Endothelial cell of umbilical vein (primary cell): ENCODE measurements at regions not wholly inside any gene's neighbourhood (a gene's known extent, or its start where the extent isn't known, plus 50 kb on each side); places are given as distances from the start of the nearest gene placed in this dataset.

Experiments used
- BruUV-seq: library from RNA; stranded (reverse); fragments of 400-500 nt; replicated peaks from 2 replicates; lab custom pipeline; 2021; lab: Mats Ljungman, UMichigan
- CTCF ChIA-PET: fragments of 300-600, 350-600 bp; sonication (Branson Sonifier 250); formaldehyde crosslinking; loops from one replicate; lab custom pipeline; 2021; ENCODE audit warnings: antibody characterized with exemption, inconsistent platforms; lab: Charles Lee
- POLR2A ChIA-PET: fragments of 300-600, 350-600 bp; sonication (Branson Sonifier 250); formaldehyde crosslinking; loops from one replicate; lab custom pipeline; 2021; ENCODE audit warnings: antibody characterized with exemption, inconsistent platforms; lab: Charles Lee
- DNase-seq: peaks from one replicate; pipeline ENCODE4 v3.0.0-alpha.2; 2011; ENCODE audit warnings: low read depth, low spot score
- FAIRE-seq: peaks from 2 replicates; lab custom pipeline; 2011; peaks lifted over from hg19 to GRCh38; lab: Jason Lieb, UNC
- H2AFZ ChIP-seq: 2 replicates; pipeline ENCODE4 v1.6.0; 2012; ENCODE audit warnings: low read depth, low read length, control low read depth, inconsistent platforms
- H3K27ac ChIP-seq: 2 replicates; pipeline ENCODE4 v1.5.1; 2011; ENCODE audit warnings: low read depth, mild to moderate bottlenecking, control low read depth, low read length, moderate library complexity; ENCODE audit not compliant: insufficient read depth
- H3K27me3 ChIP-seq, 2 experiments: 2 replicates each; pipeline versions ENCODE4 v1.6.0 to v1.6.1; 2011; ENCODE audit warnings: low read length in 2 of 2, mixed read lengths in 1 of 2; ENCODE audit not compliant: control insufficient read depth in 2 of 2, insufficient read depth in 2 of 2
- H3K36me3 ChIP-seq, 2 experiments: 2 replicates in 1 of 2; 3 replicates in 1 of 2; pipeline ENCODE4 v1.5.1; 2011; ENCODE audit warnings: low read length in 2 of 2, mild to moderate bottlenecking in 1 of 2, moderate library complexity in 1 of 2; ENCODE audit not compliant: control insufficient read depth in 2 of 2, insufficient read depth in 2 of 2; ENCODE audit errors: extremely low read depth in 1 of 2
- H3K4me1 ChIP-seq: 3 replicates; pipeline ENCODE4 v1.5.1; 2011; ENCODE audit warnings: mild to moderate bottlenecking, low read length; ENCODE audit not compliant: control insufficient read depth, insufficient read depth; ENCODE audit errors: extremely low read depth
- H3K4me2 ChIP-seq: 2 replicates; pipeline ENCODE4 v1.6.1; 2011; ENCODE audit warnings: low read length, control low read depth, mixed read lengths; ENCODE audit not compliant: insufficient read depth
- H3K4me3 ChIP-seq, 3 experiments: fragments of 200-600 bp in 1 of 3; sonication (generic), shearing (Covaris generic) in 1 of 3; replicated peaks in 1 of 3; 2 replicates each; pipeline ENCODE4 v1.5.1; 2011 to 2016; ENCODE audit warnings: control low read depth in 3 of 3, low read length in 3 of 3, mild to moderate bottlenecking in 2 of 3, inconsistent platforms in 1 of 3, low read depth in 1 of 3, moderate library complexity in 1 of 3; ENCODE audit not compliant: insufficient read depth in 1 of 3
- H3K79me2 ChIP-seq: 2 replicates; pipeline ENCODE4 v1.6.0; 2012; ENCODE audit warnings: low read length, inconsistent platforms; ENCODE audit not compliant: control insufficient read depth, insufficient read depth
- H3K9ac ChIP-seq: replicated peaks from 2 replicates; pipeline ENCODE3; 2011; ENCODE audit warnings: low read length, control low read depth; ENCODE audit not compliant: insufficient read depth; ENCODE audit errors: extremely low read depth
- H3K9me1 ChIP-seq: replicated peaks from 3 replicates; pipeline ENCODE4 v1.6.0; 2011; ENCODE audit warnings: mild to moderate bottlenecking, low read length; ENCODE audit not compliant: control insufficient read depth, insufficient read depth; ENCODE audit errors: extremely low read depth
- H3K9me3 ChIP-seq: replicated peaks from 2 replicates; pipeline ENCODE4 v1.5.1; 2012; ENCODE audit warnings: low read length, inconsistent platforms; ENCODE audit not compliant: control insufficient read depth, insufficient read depth
- H4K20me1 ChIP-seq: replicated peaks from 2 replicates; pipeline ENCODE3; 2011; ENCODE audit warnings: mild to moderate bottlenecking, low read length; ENCODE audit not compliant: control insufficient read depth, insufficient read depth; ENCODE audit errors: extremely low read depth
- EZH2 ChIP-seq: IDR thresholded peaks from 2 replicates; pipeline ENCODE4 v1.6.1; 2012; ENCODE audit warnings: borderline replicate concordance, low read depth, mild to moderate bottlenecking, moderate library complexity, low read length, inconsistent platforms; ENCODE audit not compliant: severe bottlenecking
- FOS ChIP-seq: IDR thresholded peaks from 2 replicates; pipeline ENCODE4 v1.6.1; 2011; ENCODE audit warnings: mild to moderate bottlenecking, low read length, moderate library complexity, borderline replicate concordance; ENCODE audit not compliant: insufficient read depth
- GATA2 ChIP-seq: IDR thresholded peaks from 2 replicates; pipeline ENCODE4 v1.7.0; 2011; ENCODE audit warnings: low read depth, mild to moderate bottlenecking, moderate library complexity, mixed read lengths, low read length; ENCODE audit not compliant: insufficient read length, insufficient read depth
- JUN ChIP-seq: IDR thresholded peaks from 2 replicates; pipeline ENCODE4 v1.6.1; 2011; ENCODE audit warnings: borderline replicate concordance, low read depth; ENCODE audit not compliant: insufficient read length, insufficient read depth
- MYC ChIP-seq: IDR thresholded peaks from one replicate; pipeline ENCODE4 v1.6.1; 2011; ENCODE audit warnings: mild to moderate bottlenecking, low read depth, low read length
- POLR2A ChIP-seq: IDR thresholded peaks from 2 replicates; pipeline ENCODE4 v1.6.1; 2012; ENCODE audit warnings: low read depth, mild to moderate bottlenecking, control low read depth, low read length
- POLR2AphosphoS5 ChIP-seq: IDR thresholded peaks from 2 replicates; pipeline ENCODE4 v1.6.1; 2012; ENCODE audit warnings: low read depth, mild to moderate bottlenecking, control low read depth, low read length, moderate library complexity; ENCODE audit not compliant: insufficient read depth
- dilution Hi-C: fragments of 300-500 bp; cut with MboI; formaldehyde crosslinking; loops from one replicate; pipeline ENCODE4 v1.15.0; 2019; ENCODE audit warnings: low sequenced_read_pairs; ENCODE audit not compliant: extremely low pct_ligation_motif_present
- intact Hi-C: fragments of 100-400 bp; cut with micrococcal nuclease; formaldehyde crosslinking; loops from one replicate; pipeline ENCODE4 v1.10.0; 2022
- TF ChIP-seq, protein P1 (sequence below), 2 donors: IDR thresholded peaks; 1 replicate in 1 of 2; 2 replicates in 1 of 2; pipeline ENCODE4 v1.5.1; 2011; ENCODE audit warnings: low read length in 2 of 2, mild to moderate bottlenecking in 2 of 2, moderate library complexity in 2 of 2, control low read depth in 1 of 2, inconsistent platforms in 1 of 2, low read depth in 1 of 2; ENCODE audit not compliant: insufficient read depth in 1 of 2; ENCODE audit errors: extremely low read depth in 1 of 2
- TF ChIP-seq, protein P2 (sequence below): IDR thresholded peaks from 2 replicates; pipeline ENCODE4 v1.6.1; 2011; ENCODE audit not compliant: insufficient read depth, insufficient read length

- Histone ChIP-seq H2AFZ (no peak overlapping the region), H3K27ac (no peak overlapping the region), H3K9ac (no peak overlapping the region), H3K79me2 (no peaks in the 10 kb centered on the region), H3K27me3 (no peaks in the 10 kb centered on the region), H3K4me3 (no peak overlapping the region), H3K4me1 (no peaks in the 10 kb centered on the region), H3K9me3 (no peaks in the 10 kb centered on the region), H3K36me3 (no peaks in the 10 kb centered on the region), H3K4me2 (no peak overlapping the region), H3K9me1 (no peaks in the 10 kb centered on the region), H4K20me1 (no peaks in the 10 kb centered on the region)
- FAIRE-seq (no peak), DNase-seq (no peak)
- dilution Hi-C loops (no loop called here), intact Hi-C loops (no loop called here)
- no TSS peak for BruUV-seq
- CTCF ChIA-PET: no interaction called here
- TF ChIP-seq FOS (no peak), EZH2 (no peak), JUN (no peak), POLR2AphosphoS5 (no peak), MYC (no peak), POLR2A (no peak), GATA2 (no peak)
- TF ChIP-seq, protein P1, sequence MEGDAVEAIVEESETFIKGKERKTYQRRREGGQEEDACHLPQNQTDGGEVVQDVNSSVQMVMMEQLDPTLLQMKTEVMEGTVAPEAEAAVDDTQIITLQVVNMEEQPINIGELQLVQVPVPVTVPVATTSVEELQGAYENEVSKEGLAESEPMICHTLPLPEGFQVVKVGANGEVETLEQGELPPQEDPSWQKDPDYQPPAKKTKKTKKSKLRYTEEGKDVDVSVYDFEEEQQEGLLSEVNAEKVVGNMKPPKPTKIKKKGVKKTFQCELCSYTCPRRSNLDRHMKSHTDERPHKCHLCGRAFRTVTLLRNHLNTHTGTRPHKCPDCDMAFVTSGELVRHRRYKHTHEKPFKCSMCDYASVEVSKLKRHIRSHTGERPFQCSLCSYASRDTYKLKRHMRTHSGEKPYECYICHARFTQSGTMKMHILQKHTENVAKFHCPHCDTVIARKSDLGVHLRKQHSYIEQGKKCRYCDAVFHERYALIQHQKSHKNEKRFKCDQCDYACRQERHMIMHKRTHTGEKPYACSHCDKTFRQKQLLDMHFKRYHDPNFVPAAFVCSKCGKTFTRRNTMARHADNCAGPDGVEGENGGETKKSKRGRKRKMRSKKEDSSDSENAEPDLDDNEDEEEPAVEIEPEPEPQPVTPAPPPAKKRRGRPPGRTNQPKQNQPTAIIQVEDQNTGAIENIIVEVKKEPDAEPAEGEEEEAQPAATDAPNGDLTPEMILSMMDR (IDR thresholded peaks at IDR 0.05; ENCODE audit: extremely low read depth in 1 of 2, insufficient read depth in 1 of 2, low read depth in 1 of 2, low read length in 2 of 2): no peak
- TF ChIP-seq, protein P2, sequence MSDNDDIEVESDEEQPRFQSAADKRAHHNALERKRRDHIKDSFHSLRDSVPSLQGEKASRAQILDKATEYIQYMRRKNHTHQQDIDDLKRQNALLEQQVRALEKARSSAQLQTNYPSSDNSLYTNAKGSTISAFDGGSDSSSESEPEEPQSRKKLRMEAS: no peak
- POLR2A ChIA-PET: no interaction called here
Measured at GRCh38 chr7:9217204-9217603, 783.8 kb downstream of the NXPH1 start.
